K562 (cell line): ENCODE measurements at regions not wholly inside any gene's neighbourhood (a gene's known extent, or its start where the extent isn't known, plus 50 kb on each side); places are given as distances from the start of the nearest gene placed in this dataset.

Experiments used
- ATAC-seq: fragments of 200-7000 bp; cut with Tn5 transposase; 3 replicates; pipeline ENCODE4 v1.9.1; 2020; ENCODE audit warnings: moderate library complexity
- BruUV-seq: library from RNA; stranded (reverse); fragments of 400-500 nt; replicated peaks from 2 replicates; lab custom pipeline; 2021; lab: Mats Ljungman, UMichigan
- CTCF ChIA-PET: fragments of 300-600 bp; formaldehyde crosslinking; extraction: SDS; loops from one replicate; lab custom pipeline; 2021; ENCODE audit warnings: low intra/inter-chr PET ratio; lab: Yijun Ruan, JAX
- POLR2A ChIA-PET: fragments of 300-600, 350-650 bp; sonication (Branson Sonifier 250); formaldehyde crosslinking; extraction: SDS; loops from one replicate; lab custom pipeline; 2021; ENCODE audit warnings: antibody characterized with exemption, inconsistent platforms; lab: Yijun Ruan, JAX
- DNase-seq, 4 experiments: peaks; one replicate each; pipeline versions ENCODE4 v3.0.0 to v3.0.0-alpha.2; 2011 to 2018; ENCODE audit warnings: low spot score in 3 of 4, mixed read lengths in 3 of 4; ENCODE audit errors: extremely low read depth in 1 of 4
- FAIRE-seq: peaks from 2 replicates; lab custom pipeline; 2011; peaks lifted over from hg19 to GRCh38; lab: Jason Lieb, UNC
- H2AFZ ChIP-seq: 2 replicates; pipeline ENCODE4 v1.6.0; 2011; ENCODE audit warnings: low read depth, low read length, control low read depth, inconsistent platforms
- H3K27ac ChIP-seq: fragments of 200-600 bp; 3 replicates; pipeline ENCODE4 v1.8.0; 2011; ENCODE audit warnings: low read depth, mild to moderate bottlenecking, control low read depth, inconsistent platforms, low read length, moderate library complexity, mixed read lengths; ENCODE audit errors: extremely low read depth
- H3K27me3 ChIP-seq, 2 experiments: fragments of 300-600 bp in 1 of 2; 2 replicates in 1 of 2; 3 replicates in 1 of 2; pipeline versions ENCODE4 v1.6.0 to v1.8.0; 2011; ENCODE audit warnings: inconsistent platforms in 2 of 2, low read length in 2 of 2, mild to moderate bottlenecking in 1 of 2, mixed read lengths in 1 of 2, moderate library complexity in 1 of 2; ENCODE audit not compliant: control insufficient read depth in 2 of 2, insufficient read depth in 2 of 2
- H3K36me3 ChIP-seq: fragments of 300-600 bp; 3 replicates; pipeline ENCODE4 v1.8.0; 2011; ENCODE audit warnings: mild to moderate bottlenecking, low read length, inconsistent platforms; ENCODE audit not compliant: control insufficient read depth, insufficient read depth
- H3K4me1 ChIP-seq, 2 experiments: fragments of 200-600 bp in 1 of 2; replicated peaks in 1 of 2; 2 replicates in 1 of 2; 3 replicates in 1 of 2; pipeline versions ENCODE4 v1.5.1 to v1.8.0; 2011; ENCODE audit warnings: inconsistent platforms in 2 of 2, low read length in 2 of 2, mild to moderate bottlenecking in 1 of 2, mixed read lengths in 1 of 2, moderate library complexity in 1 of 2; ENCODE audit not compliant: control insufficient read depth in 2 of 2, insufficient read depth in 2 of 2
- H3K4me2 ChIP-seq: 2 replicates; pipeline ENCODE4 v1.6.1; 2011; ENCODE audit warnings: low read length, control low read depth, inconsistent platforms, mixed read lengths; ENCODE audit not compliant: insufficient read depth
- H3K4me3 ChIP-seq: fragments of 200-600 bp; sonication (generic), shearing (Covaris generic); 2 replicates; pipeline ENCODE4 v1.5.1; 2016; ENCODE audit warnings: control low read depth, inconsistent platforms
- H3K79me2 ChIP-seq: fragments of 200-600 bp; 3 replicates; pipeline ENCODE4 v1.8.0; 2011; ENCODE audit warnings: low read length, inconsistent platforms; ENCODE audit not compliant: control insufficient read depth, insufficient read depth
- H3K9ac ChIP-seq, 2 experiments: 2 replicates each; pipeline versions ENCODE4 v1.6.0 to v1.6.1; 2011; ENCODE audit warnings: low read depth in 2 of 2, low read length in 2 of 2, control low read depth in 1 of 2, inconsistent platforms in 1 of 2, mild to moderate bottlenecking in 1 of 2, mixed read lengths in 1 of 2; ENCODE audit not compliant: insufficient read depth in 1 of 2
- H3K9me1 ChIP-seq: one replicate; pipeline ENCODE4 v1.6.0; 2011; ENCODE audit warnings: inconsistent platforms, mild to moderate bottlenecking, low read length, moderate library complexity; ENCODE audit not compliant: control insufficient read depth, insufficient read depth
- H3K9me3 ChIP-seq: replicated peaks from 2 replicates; pipeline ENCODE4 v1.5.1; 2011; ENCODE audit warnings: low read depth, low read length, inconsistent platforms; ENCODE audit not compliant: control insufficient read depth, insufficient read depth
- H4K20me1 ChIP-seq: replicated peaks from 2 replicates; pipeline ENCODE4 v1.6.1; 2011; ENCODE audit warnings: low read length, inconsistent platforms, mixed read lengths; ENCODE audit not compliant: control insufficient read depth, insufficient read depth
- CC2D1A ChIP-seq: fragments of 450-650 bp; IDR thresholded peaks from 2 replicates; pipeline ENCODE4 v1.6.1; 2017; ENCODE audit warnings: mild to moderate bottlenecking
- CTBP1 ChIP-seq: fragments of 450-650 bp; IDR thresholded peaks from 2 replicates; pipeline ENCODE4 v1.6.1; 2016; ENCODE audit warnings: borderline replicate concordance
- EP400 ChIP-seq: fragments of 450-650 bp; IDR thresholded peaks from 2 replicates; pipeline ENCODE4 v1.6.1; 2017; ENCODE audit warnings: antibody characterized with exemption, mild to moderate bottlenecking, moderate library complexity
- EWSR1 ChIP-seq: fragments of 450-650 bp; IDR thresholded peaks from 2 replicates; pipeline ENCODE4 v1.6.1; 2018; ENCODE audit warnings: borderline replicate concordance, mild to moderate bottlenecking, low read depth, moderate library complexity; ENCODE audit not compliant: partially characterized antibody
- GTF2A2 ChIP-seq: IDR thresholded peaks from 2 replicates; pipeline ENCODE4 v1.6.1; 2016; ENCODE audit warnings: mild to moderate bottlenecking, missing genetic modification characterization, missing compliant biosample characterization
- NR3C1 ChIP-seq: sonication (generic); formaldehyde crosslinking; IDR thresholded peaks from 2 replicates; pipeline ENCODE4 v1.8.1; 2022; ENCODE audit warnings: missing genetic modification reagents
- PYGO2 ChIP-seq: fragments of 450-650 bp; IDR thresholded peaks from 2 replicates; pipeline ENCODE4 v1.6.1; 2016; ENCODE audit warnings: mild to moderate bottlenecking, missing genetic modification characterization, moderate library complexity, missing compliant biosample characterization
- RBM39 ChIP-seq: fragments of 200-400 bp; formaldehyde crosslinking; optimal IDR thresholded peaks from 2 replicates; pipeline ENCODE3; 2018; ENCODE audit warnings: low read depth, low read length
- SMAD3 ChIP-seq: fragments of 450-650 bp; formaldehyde crosslinking; conservative IDR thresholded peaks from 2 replicates; pipeline ENCODE4 v1.4.0; 2020; ENCODE audit warnings: mild to moderate bottlenecking
- SMARCA4 ChIP-seq: fragments of 450-650 bp; IDR thresholded peaks from 2 replicates; pipeline ENCODE4 v1.6.1; 2016
- SMC3 ChIP-seq: conservative IDR thresholded peaks from 2 replicates; pipeline ENCODE4 v1.6.1; 2011; ENCODE audit warnings: low read depth, low read length, improper control_type of control experiment; ENCODE audit not compliant: insufficient read depth
- ZFP30 ChIP-seq: fragments of 250-450 bp; sonication (Bioruptor Pico); IDR thresholded peaks from 2 replicates; pipeline ENCODE4 v1.8.0; 2022; ENCODE audit warnings: moderate library complexity, mild to moderate bottlenecking, inconsistent platforms, borderline replicate concordance
- WGBS: fragments of 100-300 bp; shearing (Covaris generic); methylation state at CpG from one replicate; pipeline ENCODE4 v1.1.6; 2016; ENCODE audit warnings: low coverage, mixed read lengths; ENCODE audit not compliant: insufficient coverage; ENCODE audit errors: missing lambda C conversion rate; 5-methylcytosine and 5-hydroxymethylcytosine counted together
- in situ Hi-C: fragments of 300-500 bp; cut with MboI; formaldehyde crosslinking; loops from 4 replicates; pipeline ENCODE4 v1.15.0; 2018; ENCODE audit warnings: inconsistent platforms, mixed read lengths
- intact Hi-C: fragments of 100-400 bp; cut with micrococcal nuclease; formaldehyde crosslinking; loops from 2 replicates; pipeline ENCODE4 v1.14.2; 2022
- TF ChIP-seq, protein P1 (sequence below): sonication (generic); formaldehyde crosslinking; IDR thresholded peaks from 2 replicates; pipeline ENCODE4 v1.8.0; 2022; ENCODE audit warnings: missing genetic modification reagents, mild to moderate bottlenecking, borderline replicate concordance
- TF ChIP-seq, protein P2 (sequence below): fragments of 450-650 bp; IDR thresholded peaks from 2 replicates; pipeline ENCODE4 v1.6.1; 2018; ENCODE audit warnings: mild to moderate bottlenecking, low read depth; ENCODE audit not compliant: partially characterized antibody
- TF ChIP-seq, protein P3 (sequence below): sonication (generic); IDR thresholded peaks from 2 replicates; pipeline ENCODE4 v1.6.1; 2016

DNA sequence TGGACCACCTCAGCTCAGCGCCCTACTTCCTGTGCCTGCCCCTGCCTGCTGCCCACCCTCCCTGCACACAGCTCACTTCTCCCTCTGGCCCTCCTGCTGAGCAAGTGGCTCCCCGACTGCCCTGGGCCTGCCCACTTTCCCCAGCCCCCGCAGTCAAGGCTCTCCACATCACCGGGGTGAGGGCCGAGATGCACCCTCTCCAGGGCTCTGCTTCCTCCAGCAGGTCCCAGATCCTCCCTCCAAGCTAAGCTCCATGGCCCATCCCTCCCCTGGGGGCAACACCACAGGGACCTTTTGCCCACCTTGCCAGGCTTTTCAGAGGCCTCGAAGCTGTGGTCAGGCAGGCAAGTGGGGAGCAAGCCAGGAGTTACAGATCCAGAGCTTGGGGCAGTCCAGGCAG is 820.2 kb downstream of the KCNJ18 start (continued):
- TF ChIP-seq EWSR1 (no peak), NR3C1 (CRISPR knock-in tag) (no peak), EP400 (no peak), GTF2A2 (no peak), ZFP30 (CRISPR knock-in tag) (no peak)

DNA sequence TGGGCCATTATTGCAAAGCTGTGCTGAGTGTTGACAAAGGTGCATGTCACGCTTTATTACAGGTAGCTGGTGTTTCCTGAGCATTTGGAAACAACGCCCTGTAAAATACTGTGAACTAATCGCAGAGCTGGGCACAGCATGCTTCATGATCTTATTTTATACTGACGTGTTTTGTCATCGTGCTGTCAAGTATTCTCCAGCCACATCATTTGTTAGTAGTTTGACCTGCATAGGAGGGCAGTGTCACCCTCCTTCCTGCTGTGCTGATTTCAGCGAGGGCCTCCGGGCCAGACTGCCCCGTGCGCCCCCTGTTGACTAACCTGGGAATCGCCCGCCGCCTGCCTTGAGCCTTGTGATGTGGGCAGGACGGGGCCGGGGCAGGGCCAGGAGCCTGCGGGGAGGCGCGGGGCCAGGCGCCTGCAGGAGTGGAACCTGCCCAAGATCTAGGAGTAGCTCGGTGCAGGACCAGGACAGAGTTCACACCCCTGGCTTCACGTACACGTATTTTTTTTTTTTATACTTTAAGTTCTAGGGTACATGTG is 820.7 kb downstream of the KCNJ18 start:
- CTCF ChIA-PET = interaction anchor here (0.6 kb wide), 1 partner anchor 102 kb away, joined by 3 read pairs; no protein-coding TSS in a partner anchor
- POLR2A ChIA-PET = no interaction called here
- H3K27me3 ChIP-seq = no peaks in the 10 kb centered on the region
- no peak overlapping the region for H3K9ac ChIP-seq
- H3K9me1 ChIP-seq = no peaks in the 10 kb centered on the region
- BruUV-seq = no TSS peak
- H3K4me3 ChIP-seq = no peak overlapping the region
- ATAC-seq = peak; percentile 96
- DNase-seq = peak; percentile 52 to 67 (median 57)
- H3K27ac ChIP-seq = no peak overlapping the region
- H3K9me3 ChIP-seq = no peaks in the 10 kb centered on the region
- no peaks in the 10 kb centered on the region for H3K79me2 ChIP-seq
- H3K36me3 ChIP-seq = no peaks in the 10 kb centered on the region
- no peak overlapping the region for H3K4me2 ChIP-seq
- intact Hi-C loops = no loop called here
- peak; percentile 37 for FAIRE-seq
- in situ Hi-C loops = no loop called here
- H2AFZ ChIP-seq = no peak overlapping the region
- peaks cover 0 to 7% of the 10 kb centered on the region in 2 experiments; a peak in 3 of 5 replicates for H3K4me1 ChIP-seq
- no peaks in the 10 kb centered on the region for H4K20me1 ChIP-seq
- WGBS = 1% methylated on average over 14 of the region's 21 CpGs
- TF ChIP-seq, protein P1, sequence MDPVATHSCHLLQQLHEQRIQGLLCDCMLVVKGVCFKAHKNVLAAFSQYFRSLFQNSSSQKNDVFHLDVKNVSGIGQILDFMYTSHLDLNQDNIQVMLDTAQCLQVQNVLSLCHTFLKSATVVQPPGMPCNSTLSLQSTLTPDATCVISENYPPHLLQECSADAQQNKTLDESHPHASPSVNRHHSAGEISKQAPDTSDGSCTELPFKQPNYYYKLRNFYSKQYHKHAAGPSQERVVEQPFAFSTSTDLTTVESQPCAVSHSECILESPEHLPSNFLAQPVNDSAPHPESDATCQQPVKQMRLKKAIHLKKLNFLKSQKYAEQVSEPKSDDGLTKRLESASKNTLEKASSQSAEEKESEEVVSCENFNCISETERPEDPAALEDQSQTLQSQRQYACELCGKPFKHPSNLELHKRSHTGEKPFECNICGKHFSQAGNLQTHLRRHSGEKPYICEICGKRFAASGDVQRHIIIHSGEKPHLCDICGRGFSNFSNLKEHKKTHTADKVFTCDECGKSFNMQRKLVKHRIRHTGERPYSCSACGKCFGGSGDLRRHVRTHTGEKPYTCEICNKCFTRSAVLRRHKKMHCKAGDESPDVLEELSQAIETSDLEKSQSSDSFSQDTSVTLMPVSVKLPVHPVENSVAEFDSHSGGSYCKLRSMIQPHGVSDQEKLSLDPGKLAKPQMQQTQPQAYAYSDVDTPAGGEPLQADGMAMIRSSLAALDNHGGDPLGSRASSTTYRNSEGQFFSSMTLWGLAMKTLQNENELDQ (CRISPR knock-in tag) = no peak
- TF ChIP-seq SMARCA4 = no peak
- TF ChIP-seq CTBP1 = no peak
- TF ChIP-seq, protein P2, sequence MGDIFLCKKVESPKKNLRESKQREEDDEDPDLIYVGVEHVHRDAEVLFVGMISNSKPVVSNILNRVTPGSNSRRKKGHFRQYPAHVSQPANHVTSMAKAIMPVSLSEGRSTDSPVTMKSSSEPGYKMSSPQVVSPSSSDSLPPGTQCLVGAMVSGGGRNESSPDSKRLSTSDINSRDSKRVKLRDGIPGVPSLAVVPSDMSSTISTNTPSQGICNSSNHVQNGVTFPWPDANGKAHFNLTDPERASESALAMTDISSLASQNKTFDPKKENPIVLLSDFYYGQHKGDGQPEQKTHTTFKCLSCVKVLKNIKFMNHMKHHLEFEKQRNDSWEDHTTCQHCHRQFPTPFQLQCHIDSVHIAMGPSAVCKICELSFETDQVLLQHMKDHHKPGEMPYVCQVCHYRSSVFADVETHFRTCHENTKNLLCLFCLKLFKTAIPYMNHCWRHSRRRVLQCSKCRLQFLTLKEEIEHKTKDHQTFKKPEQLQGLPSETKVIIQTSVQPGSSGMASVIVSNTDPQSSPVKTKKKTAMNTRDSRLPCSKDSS = no peak
- 0 out of 2 replicates have a peak, but pooled peaks have one; percentile 20 for TF ChIP-seq SMC3
- TF ChIP-seq SMAD3 (CRISPR knock-in tag) = no peak
- TF ChIP-seq, protein P3, sequence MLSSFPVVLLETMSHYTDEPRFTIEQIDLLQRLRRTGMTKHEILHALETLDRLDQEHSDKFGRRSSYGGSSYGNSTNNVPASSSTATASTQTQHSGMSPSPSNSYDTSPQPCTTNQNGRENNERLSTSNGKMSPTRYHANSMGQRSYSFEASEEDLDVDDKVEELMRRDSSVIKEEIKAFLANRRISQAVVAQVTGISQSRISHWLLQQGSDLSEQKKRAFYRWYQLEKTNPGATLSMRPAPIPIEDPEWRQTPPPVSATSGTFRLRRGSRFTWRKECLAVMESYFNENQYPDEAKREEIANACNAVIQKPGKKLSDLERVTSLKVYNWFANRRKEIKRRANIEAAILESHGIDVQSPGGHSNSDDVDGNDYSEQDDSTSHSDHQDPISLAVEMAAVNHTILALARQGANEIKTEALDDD = no peak
- TF ChIP-seq CC2D1A = no peak
- no peak for TF ChIP-seq RBM39
- TF ChIP-seq PYGO2 (tag) = no peak
